Activated CD8-positive, alpha-beta memory T cell treated with anti-CD3 and anti-CD28 coated beads, Interleukin-2, amount 10 ng/mL, durations not matched to agents 7 days and 5 days (primary cell): ENCODE measurements at regions not wholly inside any gene's neighbourhood (a gene's known extent, or its start where the extent isn't known, plus 50 kb on each side); places are given as distances from the start of the nearest gene placed in this dataset.
A peak's percentile ranks its signal among the peaks of the same experiment; 100 is the strongest.
"Not testable (repeated sequence)": the region's sequence is repeated elsewhere in the genome, so short reads cannot be mapped to it uniquely, and the experiment has no call there.

Experiments
- ATAC-seq: fragments of 150-1000 bp; cut with Tn5 transposase; one replicate; pipeline ENCODE4 v1.10.0; 2021; ENCODE audit warnings: moderate library complexity
- CTCF ChIA-PET: fragments of 350-600 bp; sonication (Branson Sonifier 250); formaldehyde crosslinking; loops from one replicate; lab custom pipeline; 2021; ENCODE audit warnings: antibody characterized with exemption; lab: Charles Lee
- DNase-seq: peaks from one replicate; pipeline ENCODE4 v3.0.0-alpha.2; 2020
- H3K27ac Mint-ChIP-seq: one replicate; pipeline ENCODE4 v1.8.0; 2021; ENCODE audit warnings: mild to moderate bottlenecking, mixed read lengths
- H3K27me3 Mint-ChIP-seq: one replicate; pipeline ENCODE4 v1.8.0; 2021; ENCODE audit warnings: mixed read lengths
- H3K36me3 Mint-ChIP-seq: one replicate; pipeline ENCODE4 v1.8.0; 2021; ENCODE audit warnings: mild to moderate bottlenecking, mixed read lengths
- H3K4me1 Mint-ChIP-seq: one replicate; pipeline ENCODE4 v1.8.0; 2021; ENCODE audit warnings: mixed read lengths
- H3K4me3 Mint-ChIP-seq: one replicate; pipeline ENCODE4 v1.8.0; 2021; ENCODE audit warnings: mild to moderate bottlenecking, moderate library complexity, mixed read lengths
- H3K9me3 Mint-ChIP-seq: one replicate; pipeline ENCODE4 v1.8.0; 2022; ENCODE audit warnings: low read depth, mixed read lengths

DNA sequence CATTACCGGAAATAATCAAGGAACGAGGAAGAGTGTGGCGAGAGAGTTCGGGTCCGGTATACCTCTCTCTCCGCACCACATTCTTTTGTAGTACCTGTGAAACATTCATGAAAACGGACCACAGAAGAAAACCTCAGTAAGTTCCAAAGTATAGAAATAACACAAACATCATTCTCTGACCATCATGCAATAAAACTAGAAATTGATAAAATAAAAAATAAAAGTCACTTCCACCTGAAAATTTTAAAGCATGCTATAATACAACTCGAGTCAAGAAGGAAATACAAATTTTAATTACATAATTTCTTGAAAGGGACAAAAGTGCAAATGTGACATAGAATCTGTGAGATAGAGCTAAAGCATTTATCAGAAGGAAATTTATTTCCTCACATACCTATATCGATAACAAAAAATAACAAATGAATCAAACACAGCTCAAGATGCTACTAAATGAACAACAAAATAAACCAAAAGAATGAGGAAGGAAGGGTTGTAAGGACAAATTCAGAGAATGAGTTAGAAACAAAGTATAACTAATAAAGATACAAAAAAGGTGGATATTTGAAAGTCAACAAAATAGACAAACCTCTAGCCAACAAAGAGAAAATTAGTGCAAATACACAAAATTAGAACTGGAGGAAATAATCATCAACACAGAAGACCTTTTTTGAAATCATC is 84.2 kb downstream of the TRIM27 start:
- CTCF ChIA-PET: interaction anchor here (1.2 to 8.3 kb wide), 10 partner anchors 9 to 175 kb away, joined by 4 to 103 read pairs (median 20); no protein-coding TSS in a partner anchor
- Mint-ChIP-seq H3K36me3 (peaks cover 1% of the 10 kb centered on the region), H3K4me1 (peaks cover 22% of the 10 kb centered on the region), H3K4me3 (peak overlapping the region; percentile 88), H3K9me3 (no peaks in the 10 kb centered on the region), H3K27me3 (peaks cover 56% of the 10 kb centered on the region), H3K27ac (no peak overlapping the region)
- DNase-seq (no peak), ATAC-seq (no peak)

DNA sequence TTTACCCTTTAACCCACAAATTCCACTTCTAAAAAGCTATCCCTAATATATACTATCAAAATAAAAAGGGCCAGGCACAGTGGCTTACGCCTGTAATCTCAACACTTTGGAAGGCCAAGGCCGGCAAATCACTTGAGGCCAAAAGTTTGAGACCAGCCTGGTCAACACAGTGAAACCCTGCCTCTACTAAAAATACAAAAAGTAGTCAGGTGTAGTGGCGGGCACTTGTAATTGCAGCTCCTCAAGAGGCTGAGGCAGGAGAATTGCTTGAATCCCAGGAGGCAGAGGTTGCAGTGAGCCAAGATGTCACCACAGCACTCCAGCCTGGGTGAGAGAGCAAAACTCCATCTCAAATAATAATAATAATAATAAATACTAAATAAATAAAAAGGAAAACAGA is 82.5 kb downstream of the TRIM27 start:
- Mint-ChIP-seq H3K4me3 (no peak overlapping the region), H3K27me3 (peaks cover 43% of the 10 kb centered on the region)
- CTCF ChIA-PET: interaction anchor here (0.7 to 8.3 kb wide), 5 partner anchors 42 to 173 kb away, joined by 3 to 103 read pairs (median 4); no protein-coding TSS in a partner anchor

GRCh38 chr6:28848756-28849155 is 75.0 kb downstream of the TRIM27 start:
- not testable (repeated sequence) for H3K9me3 Mint-ChIP-seq, H3K27ac Mint-ChIP-seq, H3K4me3 Mint-ChIP-seq, H3K4me1 Mint-ChIP-seq, ATAC-seq, H3K36me3 Mint-ChIP-seq
- peaks cover 39% of the 10 kb centered on the region for H3K27me3 Mint-ChIP-seq
- peak; percentile 62 for DNase-seq
- CTCF ChIA-PET: interaction anchor here (0.6 to 2.6 kb wide), 6 partner anchors 10 to 187 kb away, joined by 3 to 10 read pairs (median 4); no protein-coding TSS in a partner anchor

More for the DNA sequence above, 82.5 kb downstream of the TRIM27 start:
- ATAC-seq (no peak), DNase-seq (no peak)
- Mint-ChIP-seq H3K4me1 (peaks cover 22% of the 10 kb centered on the region), H3K27ac (no peak overlapping the region), H3K9me3 (no peaks in the 10 kb centered on the region), H3K36me3 (peaks cover 1% of the 10 kb centered on the region)
